Adrenal gland (tissue), 5 donors: ENCODE measurements at regions not wholly inside any gene's neighbourhood (a gene's known extent, or its start where the extent isn't known, plus 50 kb on each side); places are given as distances from the start of the nearest gene placed in this dataset.

ENCODE experiments used
- CTCF ChIP-seq, 6 experiments: fragments of 450-650 bp in 4 of 6; fragments of 200-600 bp in 2 of 6; sonication (generic) in 1 of 6; IDR thresholded peaks; 1 replicate in 5 of 6; 2 replicates in 1 of 6; pipeline versions ENCODE4 v1.5.1 to v1.8.0; 2016 to 2021; ENCODE audit warnings: antibody characterized with exemption in 6 of 6, mild to moderate bottlenecking in 2 of 6, moderate library complexity in 1 of 6
- POLR2A ChIP-seq, 2 donors: fragments of 450-650 bp; IDR thresholded peaks; one replicate each; pipeline ENCODE4 v1.6.1; 2017; ENCODE audit warnings: antibody characterized with exemption in 2 of 2, mild to moderate bottlenecking in 2 of 2, moderate library complexity in 1 of 2
- donor health status: DM: no; HTN: no; CAD: no.

GRCh38 chr16:5918567-5919130 lies 821.1 kb upstream of the EEF2KMT start:
- TF ChIP-seq CTCF (IDR thresholded peaks at IDR 0.05) (no peak), POLR2A (IDR thresholded peaks at IDR 0.05) (no peak)
